ENCODE measurements at regions not wholly inside any gene's neighbourhood (a gene's known extent, or its start where the extent isn't known, plus 50 kb on each side); places are given as distances from the start of the nearest gene placed in this dataset.

DNA sequence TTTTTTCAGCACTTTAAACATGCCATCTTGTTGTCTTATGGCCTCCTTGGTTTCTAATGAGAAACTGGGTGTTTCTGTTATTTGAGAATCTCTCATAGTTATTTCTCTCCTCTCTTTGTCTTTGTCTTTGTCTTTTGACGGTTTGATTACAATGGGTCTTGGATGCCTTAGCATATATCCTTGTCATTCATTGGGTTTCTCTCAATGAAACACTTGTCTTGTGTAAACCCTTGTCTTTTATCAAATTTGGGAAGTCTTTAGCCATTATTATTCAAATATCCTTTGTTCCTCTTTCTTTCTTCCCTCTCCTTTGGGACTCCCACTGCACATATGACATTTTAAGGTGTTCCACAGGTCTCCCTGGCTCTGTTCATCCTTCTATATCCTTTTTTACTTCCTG lies 373.5 kb upstream of the TBX3 start:
- no peak overlapping the region for H3K27ac ChIP-seq
- H3K9me3 ChIP-seq (ENCODE audit: low read depth) = no peaks in the 10 kb centered on the region
- TF ChIP-seq, protein P1, sequence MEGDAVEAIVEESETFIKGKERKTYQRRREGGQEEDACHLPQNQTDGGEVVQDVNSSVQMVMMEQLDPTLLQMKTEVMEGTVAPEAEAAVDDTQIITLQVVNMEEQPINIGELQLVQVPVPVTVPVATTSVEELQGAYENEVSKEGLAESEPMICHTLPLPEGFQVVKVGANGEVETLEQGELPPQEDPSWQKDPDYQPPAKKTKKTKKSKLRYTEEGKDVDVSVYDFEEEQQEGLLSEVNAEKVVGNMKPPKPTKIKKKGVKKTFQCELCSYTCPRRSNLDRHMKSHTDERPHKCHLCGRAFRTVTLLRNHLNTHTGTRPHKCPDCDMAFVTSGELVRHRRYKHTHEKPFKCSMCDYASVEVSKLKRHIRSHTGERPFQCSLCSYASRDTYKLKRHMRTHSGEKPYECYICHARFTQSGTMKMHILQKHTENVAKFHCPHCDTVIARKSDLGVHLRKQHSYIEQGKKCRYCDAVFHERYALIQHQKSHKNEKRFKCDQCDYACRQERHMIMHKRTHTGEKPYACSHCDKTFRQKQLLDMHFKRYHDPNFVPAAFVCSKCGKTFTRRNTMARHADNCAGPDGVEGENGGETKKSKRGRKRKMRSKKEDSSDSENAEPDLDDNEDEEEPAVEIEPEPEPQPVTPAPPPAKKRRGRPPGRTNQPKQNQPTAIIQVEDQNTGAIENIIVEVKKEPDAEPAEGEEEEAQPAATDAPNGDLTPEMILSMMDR (IDR thresholded peaks at IDR 0.05; ENCODE audit: low read depth, low read length) = no peak
- no peaks in the 10 kb centered on the region for H3K4me1 ChIP-seq (ENCODE audit: low read depth)
- no peaks in the 10 kb centered on the region for H3K27me3 ChIP-seq
- H3K36me3 ChIP-seq = no peaks in the 10 kb centered on the region
- H3K4me3 ChIP-seq = no peak overlapping the region
- DNase-seq (ENCODE audit: low read depth in 1 of 2, low spot score in 1 of 2) = no peak

DNA sequence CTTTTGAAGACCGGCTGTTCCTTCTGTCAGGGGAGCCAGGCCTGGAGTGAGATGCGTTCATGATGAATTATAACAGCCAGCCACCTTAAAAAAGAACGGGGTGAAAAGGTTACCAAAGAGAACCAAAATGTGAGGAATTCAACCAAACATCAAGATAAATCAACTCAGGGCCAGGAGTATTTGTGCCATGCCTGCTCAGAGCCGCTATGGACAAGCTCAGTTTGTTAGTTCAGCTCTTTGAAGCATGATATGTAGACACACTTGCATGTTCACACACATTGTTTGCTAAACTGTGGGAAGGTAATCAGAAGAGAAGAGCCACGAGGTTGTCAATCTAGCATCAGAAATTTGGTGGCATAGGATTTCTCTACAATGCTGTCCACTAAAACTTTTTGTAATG lies 367.4 kb upstream of the TBX3 start:
- Histone ChIP-seq H3K27me3 (no peaks in the 10 kb centered on the region), H3K27ac (no peak overlapping the region), H3K4me3 (no peak overlapping the region), H3K4me1 (ENCODE audit: low read depth) (no peaks in the 10 kb centered on the region), H3K9me3 (ENCODE audit: low read depth) (no peaks in the 10 kb centered on the region), H3K36me3 (no peaks in the 10 kb centered on the region)
- TF ChIP-seq, protein P1 (IDR thresholded peaks at IDR 0.05; ENCODE audit: low read depth, low read length) = no peak
- DNase-seq (ENCODE audit: low read depth in 1 of 2, low spot score in 1 of 2) = no peak

DNA sequence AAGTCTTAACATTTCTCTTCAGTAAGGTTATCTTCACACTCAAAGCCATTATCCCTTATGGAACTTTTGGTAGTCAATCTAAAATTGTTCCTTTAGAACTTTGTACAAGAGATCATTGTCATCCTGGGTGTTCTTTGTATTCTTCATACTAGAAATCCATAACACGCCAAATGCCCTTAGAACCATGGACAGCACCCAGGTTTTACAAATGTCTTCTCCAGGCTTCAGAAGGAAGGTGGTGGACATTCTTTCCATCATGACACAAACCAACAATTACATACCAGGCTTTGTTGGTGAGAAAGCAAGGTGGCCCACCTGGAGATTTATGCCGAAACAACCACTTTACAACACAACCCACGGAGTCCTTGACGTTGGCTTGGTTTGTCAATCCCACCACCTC lies 365.6 kb upstream of the TBX3 start:
- DNase-seq (ENCODE audit: low read depth in 1 of 2, low spot score in 1 of 2) = peak; percentile 38 to 45
- Histone ChIP-seq H3K27ac (no peak overlapping the region), H3K4me1 (ENCODE audit: low read depth) (no peaks in the 10 kb centered on the region), H3K36me3 (no peaks in the 10 kb centered on the region), H3K4me3 (no peak overlapping the region), H3K9me3 (ENCODE audit: low read depth) (no peaks in the 10 kb centered on the region), H3K27me3 (no peaks in the 10 kb centered on the region)
- TF ChIP-seq, protein P1 (IDR thresholded peaks at IDR 0.05; ENCODE audit: low read depth, low read length) = no peak

DNA sequence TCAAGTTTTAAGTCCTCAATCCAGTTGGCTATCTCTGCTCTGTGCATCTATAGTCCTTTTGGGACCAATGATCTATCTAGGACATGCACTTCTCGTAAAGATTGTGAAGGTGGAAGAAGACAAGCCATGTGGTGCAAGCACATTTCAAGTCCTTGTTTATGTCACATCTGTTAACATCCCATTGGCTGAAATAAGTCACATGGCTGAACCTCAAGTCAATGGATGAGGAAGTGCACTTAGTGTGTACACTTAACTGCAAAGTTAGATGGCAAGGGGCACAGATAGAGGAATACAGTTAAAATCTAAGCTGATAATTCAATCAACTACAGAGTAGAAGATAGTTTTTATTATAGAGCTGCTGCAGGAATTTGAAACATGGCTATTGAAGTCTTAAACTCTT lies 362.8 kb upstream of the TBX3 start:
- no peaks in the 10 kb centered on the region for H3K9me3 ChIP-seq (ENCODE audit: low read depth)
- no peaks in the 10 kb centered on the region for H3K27me3 ChIP-seq
- no peak overlapping the region for H3K27ac ChIP-seq
- no peaks in the 10 kb centered on the region for H3K36me3 ChIP-seq
- TF ChIP-seq, protein P1 (IDR thresholded peaks at IDR 0.05; ENCODE audit: low read depth, low read length) = no peak
- DNase-seq (ENCODE audit: low read depth in 1 of 2, low spot score in 1 of 2) = no peak
- no peak overlapping the region for H3K4me3 ChIP-seq
- no peaks in the 10 kb centered on the region for H3K4me1 ChIP-seq (ENCODE audit: low read depth)

DNA sequence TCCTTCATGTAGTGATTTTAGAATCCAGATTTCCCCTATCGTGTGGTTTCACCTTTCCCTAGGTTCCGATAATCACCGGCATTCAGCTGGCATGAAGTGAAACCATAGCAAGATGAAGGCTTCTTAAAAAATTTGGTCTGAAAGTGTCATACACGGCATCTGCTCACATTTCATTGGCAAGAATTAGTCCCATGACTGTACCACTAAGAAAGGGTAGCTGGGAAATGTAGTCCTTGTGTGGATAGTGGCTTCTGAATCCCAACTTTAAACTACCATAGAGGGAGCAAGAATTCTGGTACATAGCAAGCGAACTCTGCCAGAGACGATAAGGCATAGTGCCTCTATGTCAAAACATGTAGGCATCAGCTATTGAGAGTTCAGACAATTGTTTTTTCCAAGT lies 360.1 kb upstream of the TBX3 start:
- Histone ChIP-seq H3K27ac (no peak overlapping the region), H3K9me3 (ENCODE audit: low read depth) (no peaks in the 10 kb centered on the region)
- TF ChIP-seq, protein P1 (IDR thresholded peaks at IDR 0.05; ENCODE audit: low read depth, low read length) = no peak

DNA sequence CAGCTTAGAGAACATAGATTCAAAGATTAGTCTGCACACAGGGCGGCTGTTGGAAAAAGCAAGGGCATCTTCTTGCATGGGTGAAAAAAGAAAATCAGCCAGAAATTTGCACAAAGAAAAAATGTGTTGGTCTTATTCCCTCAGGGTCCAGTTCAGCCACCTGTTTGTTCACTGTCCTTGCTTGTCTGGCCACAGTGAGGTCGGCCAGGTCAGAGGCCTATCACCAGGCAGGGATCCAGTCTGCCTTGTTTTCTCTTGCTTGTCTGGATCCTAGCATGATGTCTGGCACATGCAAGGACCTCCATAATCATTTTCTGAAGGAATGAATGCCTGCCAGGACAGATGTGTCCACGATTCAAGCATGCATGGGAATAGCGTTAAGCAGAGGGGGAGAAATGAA lies 359.1 kb upstream of the TBX3 start:
- no peak overlapping the region for H3K27ac ChIP-seq
- H3K9me3 ChIP-seq (ENCODE audit: low read depth) = no peaks in the 10 kb centered on the region
- H3K36me3 ChIP-seq = no peaks in the 10 kb centered on the region
- no peaks in the 10 kb centered on the region for H3K4me1 ChIP-seq (ENCODE audit: low read depth)
- H3K27me3 ChIP-seq = no peaks in the 10 kb centered on the region
- DNase-seq (ENCODE audit: low read depth in 1 of 2, low spot score in 1 of 2) = no peak
- no peak overlapping the region for H3K4me3 ChIP-seq
- TF ChIP-seq, protein P1 (IDR thresholded peaks at IDR 0.05; ENCODE audit: low read depth, low read length) = no peak

More for the DNA sequence above, 360.1 kb upstream of the TBX3 start:
- peak in 1 of 2 donors; percentile 13 for DNase-seq (ENCODE audit: low read depth in 1 of 2, low spot score in 1 of 2)
- Histone ChIP-seq H3K4me1 (ENCODE audit: low read depth) (no peaks in the 10 kb centered on the region), H3K27me3 (no peaks in the 10 kb centered on the region), H3K4me3 (no peak overlapping the region), H3K36me3 (no peaks in the 10 kb centered on the region)
